ENCODE measurements at regions not wholly inside any gene's neighbourhood (a gene's known extent, or its start where the extent isn't known, plus 50 kb on each side); places are given as distances from the start of the nearest gene placed in this dataset.
"Not testable (repeated sequence)": the region's sequence is repeated elsewhere in the genome, so short reads cannot be mapped to it uniquely, and the experiment has no call there.

- TF ChIP-seq GATA2 (IDR thresholded peaks at IDR 0.05; ENCODE audit: insufficient read depth, insufficient read length, low read depth, low read length); EZH2 (IDR thresholded peaks at IDR 0.05; ENCODE audit: borderline replicate concordance, low read depth, low read length, severe bottlenecking); POLR2A (IDR thresholded peaks at IDR 0.05; ENCODE audit: low read depth, low read length); CTCF (IDR thresholded peaks at IDR 0.05; ENCODE audit: extremely low read depth in 1 of 2, insufficient read depth in 1 of 2, low read depth in 1 of 2, low read length in 2 of 2): not testable (repeated sequence)
Observed at GRCh38 chr2:234360313-234360975, 136.4 kb downstream of the ARL4C start.
